Psoas muscle (tissue), 7 donors: ENCODE measurements at regions not wholly inside any gene's neighbourhood (a gene's known extent, or its start where the extent isn't known, plus 50 kb on each side); places are given as distances from the start of the nearest gene placed in this dataset.

Experiments
- ATAC-seq, 4 donors: fragments of 200-7000 bp; cut with Tn5 transposase; one replicate each; pipeline ENCODE4 v1.9.1; 2020; ENCODE audit warnings: moderate library complexity in 3 of 4, mild to moderate bottlenecking in 2 of 4
- DNase-seq, 2 donors: peaks; one replicate each; pipeline ENCODE4 v3.0.0-alpha.2; 2020
- H3K27ac ChIP-seq: fragments of 200-600 bp; one replicate; pipeline ENCODE4 v1.8.0; 2022
- H3K27me3 ChIP-seq, 3 donors: fragments of 200-600 bp in 1 of 3; one replicate each; pipeline versions ENCODE4 v1.6.1 to v1.8.0; 2013 to 2022; ENCODE audit warnings: low read length in 2 of 3, mild to moderate bottlenecking in 2 of 3, moderate library complexity in 1 of 3; ENCODE audit not compliant: insufficient read depth in 3 of 3
- H3K36me3 ChIP-seq, 2 donors: fragments of 200-600 bp in 1 of 2; one replicate each; pipeline versions ENCODE4 v1.6.1 to v1.8.0; 2013 to 2022; ENCODE audit warnings: low read depth in 1 of 2, mild to moderate bottlenecking in 1 of 2, moderate library complexity in 1 of 2; ENCODE audit not compliant: insufficient read depth in 1 of 2
- H3K4me1 ChIP-seq: fragments of 200-600 bp; one replicate; pipeline ENCODE4 v1.8.0; 2022
- H3K4me3 ChIP-seq: fragments of 200-600 bp; one replicate; pipeline ENCODE4 v1.8.0; 2022; ENCODE audit warnings: mild to moderate bottlenecking
- H3K9me3 ChIP-seq: fragments of 200-600 bp; one replicate; pipeline ENCODE4 v1.8.0; 2022
- CTCF ChIP-seq: fragments of 200-600 bp; IDR thresholded peaks from one replicate; pipeline ENCODE4 v1.8.0; 2022; ENCODE audit warnings: antibody characterized with exemption
- WGBS, 3 donors: extraction: QIAGEN DNeasy Blood & Tissue Kit; methylation state at CpG; one replicate each; pipeline versions ENCODE4 v1.1.6 to v1.1.7; 2013; 5-methylcytosine and 5-hydroxymethylcytosine counted together
- intact Hi-C, 2 donors: fragments of 100-400 bp; cut with DNase I; formaldehyde crosslinking; loops; one replicate each; pipeline versions ENCODE4 v1.11.0 to v1.14.2; 2022
- donor health status: healthy with polysubstance abuse.
- donor health status: DM: no; HTN: no; CAD: no; lungs with moderate emphysema.
- donor health status: Bipolar disorder and iron deficiency.
- donor health status: healthy.
- donor health status: DM: yes; HTN: yes; CAD: no.
- donor health status: DM: no; HTN: no; CAD: no.
- donor health status: DM: yes; HTN: yes; CAD: no.

- Histone ChIP-seq H3K4me1 (no peaks in the 10 kb centered on the region), H3K36me3 (no peaks in the 10 kb centered on the region), H3K27me3 (no peaks in the 10 kb centered on the region), H3K4me3 (no peak overlapping the region), H3K27ac (no peak overlapping the region), H3K9me3 (no peaks in the 10 kb centered on the region)
- DNase-seq = no peak
- ATAC-seq = no peak
- TF ChIP-seq CTCF = no peak
- intact Hi-C loops = no loop called here
- WGBS, 3 donors = 77 to 79% (median 79%) methylated on average over 1 of the region's 1 CpG
Observed at GRCh38 chr9:99345451-99345850, 123.4 kb downstream of the SEC61B start.

GRCh38 chr9:99345942-99346341, 123.9 kb downstream of the SEC61B start:
- no peaks in the 10 kb centered on the region for H3K27me3 ChIP-seq
- H3K36me3 ChIP-seq = no peaks in the 10 kb centered on the region
- no peaks in the 10 kb centered on the region for H3K9me3 ChIP-seq
- no peaks in the 10 kb centered on the region for H3K4me1 ChIP-seq
- TF ChIP-seq CTCF = no peak
- no peak overlapping the region for H3K4me3 ChIP-seq
- DNase-seq = no peak
- H3K27ac ChIP-seq = no peak overlapping the region
- ATAC-seq = no peak
- intact Hi-C loops = no loop called here

- no peak for TF ChIP-seq CTCF
- intact Hi-C loops = no loop called here
Observed at GRCh38 chr9:99347568-99347967, 125.5 kb downstream of the SEC61B start.

GRCh38 chr9:99348289-99348688, 126.2 kb downstream of the SEC61B start:
- ATAC-seq (no peak), DNase-seq (no peak)
- no peaks in the 10 kb centered on the region for H3K27me3 ChIP-seq
- no peaks in the 10 kb centered on the region for H3K4me1 ChIP-seq
- H3K27ac ChIP-seq = no peak overlapping the region
- intact Hi-C loops = no loop called here
- no peaks in the 10 kb centered on the region for H3K36me3 ChIP-seq
- TF ChIP-seq CTCF = no peak
- 92 to 94% (median 93%) methylated on average over 2 of the region's 2 CpGs for WGBS, 3 donors
- H3K9me3 ChIP-seq = no peaks in the 10 kb centered on the region
- no peak overlapping the region for H3K4me3 ChIP-seq

More at GRCh38 chr9:99347568-99347967, 125.5 kb downstream of the SEC61B start:
- no peaks in the 10 kb centered on the region for H3K36me3 ChIP-seq
- H3K27me3 ChIP-seq = no peaks in the 10 kb centered on the region
- DNase-seq (no peak), ATAC-seq (no peak)
- H3K4me1 ChIP-seq = no peaks in the 10 kb centered on the region
- no peak overlapping the region for H3K4me3 ChIP-seq
- WGBS, 3 donors = 57 to 65% (median 58%) methylated on average over 4 of the region's 4 CpGs
- no peak overlapping the region for H3K27ac ChIP-seq
- H3K9me3 ChIP-seq = no peaks in the 10 kb centered on the region

- TF ChIP-seq CTCF = no peak
- no peaks in the 10 kb centered on the region for H3K36me3 ChIP-seq
- H3K4me3 ChIP-seq = no peak overlapping the region
- no peaks in the 10 kb centered on the region for H3K9me3 ChIP-seq
- intact Hi-C loops = loop anchor here in 1 of 2 donors (5.0 kb wide), 1 partner anchor 88 kb away; no protein-coding TSS in a partner anchor
- no peaks in the 10 kb centered on the region for H3K4me1 ChIP-seq
- no peak overlapping the region for H3K27ac ChIP-seq
- no peak for DNase-seq
- H3K27me3 ChIP-seq = no peaks in the 10 kb centered on the region
- no peak for ATAC-seq
- 49 to 66% (median 64%) methylated on average over 2 of the region's 2 CpGs for WGBS, 3 donors
Observed at GRCh38 chr9:99349870-99350269, 127.8 kb downstream of the SEC61B start.
